ENCODE measurements at regions not wholly inside any gene's neighbourhood (a gene's known extent, or its start where the extent isn't known, plus 50 kb on each side); places are given as distances from the start of the nearest gene placed in this dataset.

GRCh38 chr21:22476726-22477646 lies 1478.8 kb downstream of the NCAM2 start:
- TF ChIP-seq CTCF (IDR thresholded peaks at IDR 0.05; ENCODE audit: insufficient read depth, low read depth, low read length) (no peak), EZH2 (IDR thresholded peaks at IDR 0.05; ENCODE audit: insufficient read depth, low read length) (no peak)

All from astrocyte (in vitro differentiated cells and primary cell).